ENCODE measurements at regions not wholly inside any gene's neighbourhood (a gene's known extent, or its start where the extent isn't known, plus 50 kb on each side); places are given as distances from the start of the nearest gene placed in this dataset.

- TF ChIP-seq CTCF (conservative IDR thresholded peaks at IDR 0.05) (no peak), ZFX (IDR thresholded peaks at IDR 0.05) (no peak)
Observed at GRCh38 chr18:69349912-69350597, 50.6 kb upstream of the DOK6 start.
